GM12878 (cell line): ENCODE measurements at regions not wholly inside any gene's neighbourhood (a gene's known extent, or its start where the extent isn't known, plus 50 kb on each side); places are given as distances from the start of the nearest gene placed in this dataset.

ENCODE experiments used
- ATAC-seq: fragments of 200-7000 bp; cut with Tn5 transposase; 3 replicates; pipeline ENCODE4 v1.9.1; 2020; ENCODE audit warnings: mild to moderate bottlenecking, moderate library complexity
- BruUV-seq: library from RNA; stranded (reverse); fragments of 400-500 nt; replicated peaks from 2 replicates; lab custom pipeline; 2021; lab: Mats Ljungman, UMichigan
- CTCF ChIA-PET: fragments of 300-600 bp; sonication (Branson Sonifier 250); formaldehyde crosslinking; extraction: SDS; loops from one replicate; lab custom pipeline; 2021; ENCODE audit warnings: inconsistent platforms; lab: Yijun Ruan, JAX
- POLR2A ChIA-PET: fragments of 350-600 bp; formaldehyde crosslinking; extraction: SDS; loops from one replicate; lab custom pipeline; 2021; ENCODE audit warnings: inconsistent platforms; lab: Charles Lee
- RAD21 ChIA-PET: fragments of 300-600 bp; sonication (Branson Sonifier 250); formaldehyde crosslinking; loops from one replicate; lab custom pipeline; 2023; ENCODE audit warnings: antibody characterized with exemption; ENCODE audit not compliant: unreplicated experiment; lab: Charles Lee
- SMC1A ChIA-PET: fragments of 300-600 bp; sonication (Branson Sonifier 250); formaldehyde crosslinking; loops from one replicate; lab custom pipeline; 2023; ENCODE audit not compliant: unreplicated experiment, uncharacterized antibody; lab: Charles Lee
- DNase-seq: peaks from one replicate; pipeline ENCODE4 v3.0.0-alpha.2; 2011; ENCODE audit warnings: low read depth, low spot score
- FAIRE-seq: peaks from 3 replicates; lab custom pipeline; 2011; peaks lifted over from hg19 to GRCh38; lab: Jason Lieb, UNC
- H2AFZ ChIP-seq: 2 replicates; pipeline ENCODE4 v1.6.0; 2011; ENCODE audit warnings: low read depth, low read length, control low read depth; ENCODE audit not compliant: control insufficient read depth
- H3K27ac ChIP-seq: 2 replicates; pipeline ENCODE4 v1.5.1; 2011; ENCODE audit warnings: control low read depth; ENCODE audit not compliant: control insufficient read depth, insufficient read depth
- H3K27me3 ChIP-seq, 2 experiments: replicated peaks in 1 of 2; 2 replicates each; pipeline versions ENCODE4 v1.6.0 to v1.6.1; 2011; ENCODE audit warnings: low read length in 1 of 2; ENCODE audit not compliant: control insufficient read depth in 2 of 2, insufficient read depth in 2 of 2
- H3K36me3 ChIP-seq, 2 experiments: 2 replicates each; pipeline ENCODE4 v1.5.1; 2011; ENCODE audit warnings: low read length in 1 of 2; ENCODE audit not compliant: control insufficient read depth in 2 of 2, insufficient read depth in 2 of 2
- H3K4me1 ChIP-seq: 2 replicates; pipeline ENCODE4 v1.6.1; 2011; ENCODE audit warnings: mild to moderate bottlenecking, low read length, moderate library complexity, mixed read lengths; ENCODE audit not compliant: control insufficient read depth, insufficient read depth
- H3K4me2 ChIP-seq: 2 replicates; pipeline ENCODE4 v1.6.0; 2011; ENCODE audit warnings: control low read depth; ENCODE audit not compliant: control insufficient read depth, insufficient read depth
- H3K4me3 ChIP-seq: fragments of 200-600 bp; sonication (generic); 2 replicates; pipeline ENCODE4 v1.5.1; 2016
- H3K79me2 ChIP-seq: 2 replicates; pipeline ENCODE4 v1.6.0; 2011; ENCODE audit warnings: low read length; ENCODE audit not compliant: control insufficient read depth, insufficient read depth
- H3K9ac ChIP-seq: 2 replicates; pipeline ENCODE4 v1.8.0; 2011; ENCODE audit warnings: low read length, control low read depth, mixed read lengths; ENCODE audit not compliant: control insufficient read depth, insufficient read depth
- H3K9me3 ChIP-seq: replicated peaks from 3 replicates; pipeline ENCODE4 v1.5.1; 2011; ENCODE audit warnings: mild to moderate bottlenecking, low read length; ENCODE audit not compliant: control insufficient read depth, insufficient read depth
- H4K20me1 ChIP-seq: 2 replicates; pipeline ENCODE4 v1.6.0; 2011; ENCODE audit not compliant: control insufficient read depth, insufficient read depth
- ASH2L ChIP-seq: fragments of 300-600, 200-600 bp; sonication (generic); IDR thresholded peaks from 2 replicates; pipeline ENCODE4 v1.6.1; 2017; ENCODE audit warnings: low read depth, mild to moderate bottlenecking, borderline replicate concordance
- ATF7 ChIP-seq: fragments of 450-650 bp; IDR thresholded peaks from 2 replicates; pipeline ENCODE4 v1.6.1; 2016; ENCODE audit warnings: low read depth, mild to moderate bottlenecking
- CBFB ChIP-seq: IDR thresholded peaks from 2 replicates; pipeline ENCODE4 v1.6.1; 2016; ENCODE audit warnings: antibody characterized with exemption, low read depth
- E2F8 ChIP-seq: fragments of 450-650 bp; IDR thresholded peaks from 2 replicates; pipeline ENCODE4 v1.6.1; 2018; ENCODE audit warnings: mild to moderate bottlenecking, low read depth, moderate library complexity; ENCODE audit not compliant: partially characterized antibody
- EP300 ChIP-seq, 2 experiments: fragments of 150-350 bp in 1 of 2; IDR thresholded peaks; 2 replicates each; pipeline ENCODE4 v1.6.1; 2011 to 2012; ENCODE audit warnings: low read depth in 2 of 2, low read length in 2 of 2, borderline replicate concordance in 1 of 2, improper control_type of control experiment in 1 of 2, inconsistent platforms in 1 of 2; ENCODE audit not compliant: control insufficient read depth in 1 of 2
- ESRRA ChIP-seq: IDR thresholded peaks from 2 replicates; pipeline ENCODE4 v1.6.1; 2012; ENCODE audit warnings: mild to moderate bottlenecking, low read length, improper control_type of control experiment
- HCFC1 ChIP-seq: fragments of 150-350 bp; IDR thresholded peaks from 2 replicates; pipeline ENCODE4 v1.6.1; 2014; ENCODE audit warnings: low read length
- IRF4 ChIP-seq: IDR thresholded peaks from 2 replicates; pipeline ENCODE4 v1.6.1; 2011; ENCODE audit warnings: low read depth, low read length
- NFIC ChIP-seq: IDR thresholded peaks from 2 replicates; pipeline ENCODE4 v1.6.1; 2012; ENCODE audit warnings: low read depth, mild to moderate bottlenecking, inconsistent platforms, low read length, moderate library complexity
- NR2C1 ChIP-seq: fragments of 450-650 bp; IDR thresholded peaks from 2 replicates; pipeline ENCODE4 v1.6.1; 2017; ENCODE audit warnings: antibody characterized with exemption, mild to moderate bottlenecking, moderate library complexity
- NRF1 ChIP-seq: conservative IDR thresholded peaks from 2 replicates; pipeline ENCODE4 v1.6.1; 2011; ENCODE audit warnings: mild to moderate bottlenecking, low read depth, low read length, improper control_type of control experiment
- POLR2A ChIP-seq: IDR thresholded peaks from 2 replicates; pipeline ENCODE4 v1.6.1; 2011; ENCODE audit warnings: low read depth, mild to moderate bottlenecking, low read length
- PRDM15 ChIP-seq: fragments of 450-650 bp; formaldehyde crosslinking; IDR thresholded peaks from 2 replicates; pipeline ENCODE4 v1.4.0; 2020; ENCODE audit warnings: mild to moderate bottlenecking, moderate library complexity
- SIX5 ChIP-seq: IDR thresholded peaks from 2 replicates; pipeline ENCODE4 v1.6.1; 2011; ENCODE audit warnings: mild to moderate bottlenecking, low read depth, low read length, moderate library complexity; ENCODE audit not compliant: severe bottlenecking
- SMARCA5 ChIP-seq: fragments of 450-650 bp; IDR thresholded peaks from 2 replicates; pipeline ENCODE4 v1.6.1; 2017; ENCODE audit warnings: mild to moderate bottlenecking
- TAF1 ChIP-seq: IDR thresholded peaks from 2 replicates; pipeline ENCODE4 v1.6.1; 2011; ENCODE audit warnings: mild to moderate bottlenecking, low read depth, low read length, borderline replicate concordance
- ZSCAN29 ChIP-seq: fragments of 450-650 bp; IDR thresholded peaks from 2 replicates; pipeline ENCODE4 v1.6.1; 2017; ENCODE audit warnings: mild to moderate bottlenecking, moderate library complexity
- WGBS: methylation state at CpG from one replicate; pipeline ENCODE4 v1.1.6; 2016; ENCODE audit warnings: low lambda C conversion rate; ENCODE audit not compliant: insufficient replicate concordance, insufficient coverage; ENCODE audit errors: missing lambda C conversion rate; 5-methylcytosine and 5-hydroxymethylcytosine counted together
- in situ Hi-C: fragments of 300-500 bp; cut with MboI; formaldehyde crosslinking; loops from 9 replicates; pipeline ENCODE4 v1.14.3; 2018; ENCODE audit warnings: mixed read lengths
- intact Hi-C: fragments of 100-400 bp; cut with micrococcal nuclease; formaldehyde crosslinking; loops from one replicate; pipeline ENCODE4 v1.14.2; 2022; ENCODE audit not compliant: unreplicated experiment
- TF ChIP-seq, protein P1 (sequence below): fragments of 450-650 bp; IDR thresholded peaks from 2 replicates; pipeline ENCODE4 v1.6.1; 2017; ENCODE audit warnings: low read depth, mild to moderate bottlenecking, moderate library complexity

- H3K9ac ChIP-seq: no peak overlapping the region
- BruUV-seq: no TSS peak
- intact Hi-C loops: no loop called here
- CTCF ChIA-PET: interaction anchor here (1.3 kb wide), 1 partner anchor 47 kb away, joined by 4 read pairs; no protein-coding TSS in a partner anchor
- H3K4me3 ChIP-seq: no peak overlapping the region
- no peaks in the 10 kb centered on the region for H3K36me3 ChIP-seq
- SMC1A ChIA-PET: no interaction called here
- no peaks in the 10 kb centered on the region for H4K20me1 ChIP-seq
- H3K27ac ChIP-seq: no peak overlapping the region
- ATAC-seq (no peak), DNase-seq (no peak), FAIRE-seq (no peak)
- H3K9me3 ChIP-seq: no peaks in the 10 kb centered on the region
- H2AFZ ChIP-seq: no peak overlapping the region
- H3K4me1 ChIP-seq: no peaks in the 10 kb centered on the region
- POLR2A ChIA-PET: no interaction called here
- H3K27me3 ChIP-seq: no peaks in the 10 kb centered on the region
- in situ Hi-C loops: no loop called here
- 38% methylated on average over 7 of the region's 7 CpGs for WGBS
- no peaks in the 10 kb centered on the region for H3K79me2 ChIP-seq
- H3K4me2 ChIP-seq: no peak overlapping the region
- RAD21 ChIA-PET: no interaction called here
- TF ChIP-seq EP300 (IDR thresholded peaks at IDR 0.05; ENCODE audit: borderline replicate concordance in 1 of 2, control insufficient read depth in 1 of 2, low read depth in 2 of 2, low read length in 2 of 2) (no peak), POLR2A (no peak), ASH2L (no peak), TAF1 (no peak), NRF1 (no peak), HCFC1 (no peak), CBFB (no peak), ATF7 (no peak), IRF4 (no peak), NR2C1 (no peak), NFIC (no peak), SMARCA5 (no peak), PRDM15 (CRISPR knock-in tag) (no peak), ZSCAN29 (no peak), SIX5 (no peak), E2F8 (no peak), ESRRA (no peak)
- TF ChIP-seq, protein P1, sequence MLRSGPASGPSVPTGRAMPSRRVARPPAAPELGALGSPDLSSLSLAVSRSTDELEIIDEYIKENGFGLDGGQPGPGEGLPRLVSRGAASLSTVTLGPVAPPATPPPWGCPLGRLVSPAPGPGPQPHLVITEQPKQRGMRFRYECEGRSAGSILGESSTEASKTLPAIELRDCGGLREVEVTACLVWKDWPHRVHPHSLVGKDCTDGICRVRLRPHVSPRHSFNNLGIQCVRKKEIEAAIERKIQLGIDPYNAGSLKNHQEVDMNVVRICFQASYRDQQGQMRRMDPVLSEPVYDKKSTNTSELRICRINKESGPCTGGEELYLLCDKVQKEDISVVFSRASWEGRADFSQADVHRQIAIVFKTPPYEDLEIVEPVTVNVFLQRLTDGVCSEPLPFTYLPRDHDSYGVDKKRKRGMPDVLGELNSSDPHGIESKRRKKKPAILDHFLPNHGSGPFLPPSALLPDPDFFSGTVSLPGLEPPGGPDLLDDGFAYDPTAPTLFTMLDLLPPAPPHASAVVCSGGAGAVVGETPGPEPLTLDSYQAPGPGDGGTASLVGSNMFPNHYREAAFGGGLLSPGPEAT: no peak
Measured at GRCh38 chr20:22385602-22386305, 198.6 kb downstream of the FOXA2 start.
